IPS DF 19.7 (cell line): ENCODE measurements at regions not wholly inside any gene's neighbourhood (a gene's known extent, or its start where the extent isn't known, plus 50 kb on each side); places are given as distances from the start of the nearest gene placed in this dataset.
"Not testable (repeated sequence)": the region's sequence is repeated elsewhere in the genome, so short reads cannot be mapped to it uniquely, and the experiment has no call there.

Experiments
- DNase-seq: peaks from one replicate; pipeline ENCODE4 v3.0.0-alpha.2; 2013; ENCODE audit warnings: low read depth, low spot score

GRCh38 chrX:40788698-40789097, 53.4 kb upstream of the MED14 start:
- DNase-seq, result not testable (repeated sequence)

GRCh38 chrX:40792433-40792832, 57.1 kb upstream of the MED14 start:
- DNase-seq, result no peak

- DNase-seq, result not testable (repeated sequence)
Observed at GRCh38 chrX:40794829-40795130, 59.4 kb upstream of the MED14 start.

- not testable (repeated sequence) for DNase-seq
Observed at GRCh38 chrX:40799745-40800144, 64.4 kb upstream of the MED14 start.

- no peak for DNase-seq
Observed at GRCh38 chrX:40805404-40805803, 70.1 kb upstream of the MED14 start.

GRCh38 chrX:40806513-40807220, 71.3 kb upstream of the MED14 start:
- no peak for DNase-seq

- DNase-seq, result no peak
Observed at GRCh38 chrX:40807384-40807783, 72.0 kb upstream of the MED14 start.

- no peak for DNase-seq
Observed at GRCh38 chrX:40808203-40808602, 72.9 kb upstream of the MED14 start.

- DNase-seq, result no peak
Observed at GRCh38 chrX:40809210-40809609, 73.9 kb upstream of the MED14 start.

GRCh38 chrX:40815045-40815444, 79.7 kb upstream of the MED14 start:
- DNase-seq, result not testable (repeated sequence)

- DNase-seq, result peak; percentile 38
Observed at GRCh38 chrX:40816906-40817305, 81.6 kb upstream of the MED14 start.

GRCh38 chrX:40818236-40818635, 82.9 kb upstream of the MED14 start:
- DNase-seq, result no peak

- DNase-seq, result no peak
Observed at GRCh38 chrX:40821780-40822179, 86.4 kb upstream of the MED14 start.

- DNase-seq, result no peak
Observed at GRCh38 chrX:40827331-40827730, 92.0 kb upstream of the MED14 start.

- no peak for DNase-seq
Observed at GRCh38 chrX:40831750-40832149, 96.4 kb upstream of the MED14 start.

- no peak for DNase-seq
Observed at GRCh38 chrX:40832723-40833122, 97.4 kb upstream of the MED14 start.

- DNase-seq, result no peak
Observed at GRCh38 chrX:40834225-40834624, 98.9 kb upstream of the MED14 start.

- DNase-seq, result no peak
Observed at GRCh38 chrX:40835526-40835925, 100.2 kb upstream of the MED14 start.

- DNase-seq, result no peak
Observed at GRCh38 chrX:40843643-40844042, 108.3 kb upstream of the MED14 start.

GRCh38 chrX:40844471-40844870, 109.1 kb upstream of the MED14 start:
- DNase-seq, result no peak

- peak; percentile 76 for DNase-seq
Observed at GRCh38 chrX:40845331-40845911, 110.1 kb upstream of the MED14 start.

- no peak for DNase-seq
Observed at GRCh38 chrX:40849906-40850823, 114.8 kb upstream of the MED14 start.

- DNase-seq, result no peak
Observed at GRCh38 chrX:40852586-40852985, 117.2 kb upstream of the MED14 start.
